Testis (tissue), 2 donors: ENCODE measurements at regions not wholly inside any gene's neighbourhood (a gene's known extent, or its start where the extent isn't known, plus 50 kb on each side); places are given as distances from the start of the nearest gene placed in this dataset.
"Not testable (repeated sequence)": the region's sequence is repeated elsewhere in the genome, so short reads cannot be mapped to it uniquely, and the experiment has no call there.

ENCODE experiments used
- DNase-seq: peaks from one replicate; pipeline ENCODE4 v3.0.0-alpha.2; 2019
- H3K27ac ChIP-seq, 2 donors: fragments of 200-600 bp; sonication (generic); one replicate each; pipeline ENCODE4 v1.5.1; 2019
- H3K27me3 ChIP-seq: fragments of 200-600 bp; sonication (generic); one replicate; pipeline ENCODE4 v1.5.1; 2019
- H3K36me3 ChIP-seq: fragments of 200-600 bp; sonication (generic); one replicate; pipeline ENCODE4 v1.5.1; 2017; ENCODE audit warnings: low read depth; ENCODE audit errors: missing control alignments
- H3K4me1 ChIP-seq: fragments of 200-600 bp; sonication (generic); one replicate; pipeline ENCODE4 v1.5.1; 2019
- H3K4me3 ChIP-seq, 2 donors: fragments of 200-600 bp; sonication (generic); one replicate each; pipeline ENCODE4 v1.5.1; 2017 to 2019
- H3K9me3 ChIP-seq: fragments of 200-600 bp; sonication (generic); one replicate; pipeline ENCODE4 v1.5.1; 2017
- CTCF ChIP-seq, 3 experiments: fragments of 450-650 bp in 2 of 3; fragments of 200-600 bp in 1 of 3; sonication (generic) in 1 of 3; IDR thresholded peaks; one replicate each; pipeline ENCODE4 v1.5.1; 2016 to 2019; ENCODE audit warnings: antibody characterized with exemption in 3 of 3, mild to moderate bottlenecking in 2 of 3, moderate library complexity in 1 of 3
- POLR2A ChIP-seq: fragments of 450-650 bp; IDR thresholded peaks from one replicate; pipeline ENCODE4 v1.6.1; 2017; ENCODE audit warnings: antibody characterized with exemption, mild to moderate bottlenecking, moderate library complexity
- WGBS, 2 donors: methylation state at CpG; one replicate each; pipeline ENCODE4 v1.1.5; 2018; 5-methylcytosine and 5-hydroxymethylcytosine counted together
- intact Hi-C: fragments of 100-400 bp; cut with DNase I; formaldehyde crosslinking; loops from one replicate; pipeline ENCODE4 v1.15.1; 2023; ENCODE audit warnings: low total_unique reads

- WGBS, 2 donors = 28 to 39% methylated on average over 6 of the region's 6 CpGs
- Histone ChIP-seq H3K4me1 (no peaks in the 10 kb centered on the region), H3K36me3 (no peaks in the 10 kb centered on the region), H3K27ac (no peak overlapping the region), H3K27me3 (no peaks in the 10 kb centered on the region), H3K9me3 (no peaks in the 10 kb centered on the region), H3K4me3 (no peak overlapping the region)
- intact Hi-C loops = loop anchor here (5.0 kb wide), 1 partner anchor 294 kb away; no protein-coding TSS in a partner anchor
- no peak for TF ChIP-seq POLR2A
- peak; percentile 61 to 75 (median 70) for TF ChIP-seq CTCF (IDR thresholded peaks at IDR 0.05)
- DNase-seq = no peak
Observed at GRCh38 chr2:224650815-224651439, 65.2 kb downstream of the CCDC195 start.

GRCh38 chr2:224647684-224648083, 62.5 kb upstream of the CUL3 start:
- DNase-seq, H3K9me3 ChIP-seq, H3K27ac ChIP-seq, H3K27me3 ChIP-seq, H3K4me1 ChIP-seq, intact Hi-C loops, H3K4me3 ChIP-seq, H3K36me3 ChIP-seq: not testable (repeated sequence)
- WGBS, 2 donors = 89 to 92% methylated on average over 11 of the region's 11 CpGs

GRCh38 chr2:224646242-224646846, 61.2 kb upstream of the CUL3 start:
- H3K27ac ChIP-seq = no peak overlapping the region
- intact Hi-C loops = no loop called here
- no peaks in the 10 kb centered on the region for H3K36me3 ChIP-seq
- DNase-seq = no peak
- no peaks in the 10 kb centered on the region for H3K9me3 ChIP-seq
- no peaks in the 10 kb centered on the region for H3K27me3 ChIP-seq
- 59 to 68% methylated on average over 9 of the region's 9 CpGs for WGBS, 2 donors
- TF ChIP-seq CTCF (IDR thresholded peaks at IDR 0.05) (peak; percentile 43 to 55 (median 45)), POLR2A (no peak)
- H3K4me1 ChIP-seq = no peaks in the 10 kb centered on the region
- H3K4me3 ChIP-seq = no peak overlapping the region

- H3K27me3 ChIP-seq = no peaks in the 10 kb centered on the region
- DNase-seq = no peak
- no peak for TF ChIP-seq POLR2A
- TF ChIP-seq CTCF (IDR thresholded peaks at IDR 0.05) = no peak
- H3K4me1 ChIP-seq = no peaks in the 10 kb centered on the region
- no peak overlapping the region for H3K4me3 ChIP-seq
- no peaks in the 10 kb centered on the region for H3K9me3 ChIP-seq
- H3K27ac ChIP-seq = no peak overlapping the region
- 76 to 80% methylated on average over 4 of the region's 4 CpGs for WGBS, 2 donors
- intact Hi-C loops = no loop called here
- H3K36me3 ChIP-seq = no peaks in the 10 kb centered on the region
Observed at GRCh38 chr2:224645722-224646121, 60.6 kb upstream of the CUL3 start.

- WGBS, 2 donors = 86 to 91% methylated on average over 4 of the region's 4 CpGs
- intact Hi-C loops = no loop called here
- no peak for TF ChIP-seq POLR2A
- TF ChIP-seq CTCF (IDR thresholded peaks at IDR 0.05) = no peak
Observed at GRCh38 chr2:224640679-224641078, 55.5 kb upstream of the CUL3 start.

More at GRCh38 chr2:224640679-224641078, 55.5 kb upstream of the CUL3 start:
- no peak overlapping the region for H3K4me3 ChIP-seq
- no peak overlapping the region for H3K27ac ChIP-seq
- no peaks in the 10 kb centered on the region for H3K27me3 ChIP-seq
- H3K36me3 ChIP-seq = no peaks in the 10 kb centered on the region
- no peaks in the 10 kb centered on the region for H3K9me3 ChIP-seq
- DNase-seq = no peak
- H3K4me1 ChIP-seq = no peaks in the 10 kb centered on the region
